Endothelial cell of umbilical vein (primary cell): ENCODE measurements at regions not wholly inside any gene's neighbourhood (a gene's known extent, or its start where the extent isn't known, plus 50 kb on each side); places are given as distances from the start of the nearest gene placed in this dataset.

Source experiments
- BruUV-seq: library from RNA; stranded (reverse); fragments of 400-500 nt; replicated peaks from 2 replicates; lab custom pipeline; 2021; lab: Mats Ljungman, UMichigan
- CTCF ChIA-PET: fragments of 300-600, 350-600 bp; sonication (Branson Sonifier 250); formaldehyde crosslinking; loops from one replicate; lab custom pipeline; 2021; ENCODE audit warnings: antibody characterized with exemption, inconsistent platforms; lab: Charles Lee
- POLR2A ChIA-PET: fragments of 300-600, 350-600 bp; sonication (Branson Sonifier 250); formaldehyde crosslinking; loops from one replicate; lab custom pipeline; 2021; ENCODE audit warnings: antibody characterized with exemption, inconsistent platforms; lab: Charles Lee
- DNase-seq: peaks from one replicate; pipeline ENCODE4 v3.0.0-alpha.2; 2011; ENCODE audit warnings: low read depth, low spot score
- FAIRE-seq: peaks from 2 replicates; lab custom pipeline; 2011; peaks lifted over from hg19 to GRCh38; lab: Jason Lieb, UNC
- H2AFZ ChIP-seq: 2 replicates; pipeline ENCODE4 v1.6.0; 2012; ENCODE audit warnings: low read depth, low read length, control low read depth, inconsistent platforms
- H3K27ac ChIP-seq: 2 replicates; pipeline ENCODE4 v1.5.1; 2011; ENCODE audit warnings: low read depth, mild to moderate bottlenecking, control low read depth, low read length, moderate library complexity; ENCODE audit not compliant: insufficient read depth
- H3K27me3 ChIP-seq, 2 experiments: 2 replicates each; pipeline versions ENCODE4 v1.6.0 to v1.6.1; 2011; ENCODE audit warnings: low read length in 2 of 2, mixed read lengths in 1 of 2; ENCODE audit not compliant: control insufficient read depth in 2 of 2, insufficient read depth in 2 of 2
- H3K36me3 ChIP-seq, 2 experiments: 2 replicates in 1 of 2; 3 replicates in 1 of 2; pipeline ENCODE4 v1.5.1; 2011; ENCODE audit warnings: low read length in 2 of 2, mild to moderate bottlenecking in 1 of 2, moderate library complexity in 1 of 2; ENCODE audit not compliant: control insufficient read depth in 2 of 2, insufficient read depth in 2 of 2; ENCODE audit errors: extremely low read depth in 1 of 2
- H3K4me1 ChIP-seq: 3 replicates; pipeline ENCODE4 v1.5.1; 2011; ENCODE audit warnings: mild to moderate bottlenecking, low read length; ENCODE audit not compliant: control insufficient read depth, insufficient read depth; ENCODE audit errors: extremely low read depth
- H3K4me2 ChIP-seq: 2 replicates; pipeline ENCODE4 v1.6.1; 2011; ENCODE audit warnings: low read length, control low read depth, mixed read lengths; ENCODE audit not compliant: insufficient read depth
- H3K4me3 ChIP-seq, 3 experiments: fragments of 200-600 bp in 1 of 3; sonication (generic), shearing (Covaris generic) in 1 of 3; replicated peaks in 1 of 3; 2 replicates each; pipeline ENCODE4 v1.5.1; 2011 to 2016; ENCODE audit warnings: control low read depth in 3 of 3, low read length in 3 of 3, mild to moderate bottlenecking in 2 of 3, inconsistent platforms in 1 of 3, low read depth in 1 of 3, moderate library complexity in 1 of 3; ENCODE audit not compliant: insufficient read depth in 1 of 3
- H3K79me2 ChIP-seq: 2 replicates; pipeline ENCODE4 v1.6.0; 2012; ENCODE audit warnings: low read length, inconsistent platforms; ENCODE audit not compliant: control insufficient read depth, insufficient read depth
- H3K9ac ChIP-seq: replicated peaks from 2 replicates; pipeline ENCODE3; 2011; ENCODE audit warnings: low read length, control low read depth; ENCODE audit not compliant: insufficient read depth; ENCODE audit errors: extremely low read depth
- H3K9me1 ChIP-seq: replicated peaks from 3 replicates; pipeline ENCODE4 v1.6.0; 2011; ENCODE audit warnings: mild to moderate bottlenecking, low read length; ENCODE audit not compliant: control insufficient read depth, insufficient read depth; ENCODE audit errors: extremely low read depth
- H3K9me3 ChIP-seq: replicated peaks from 2 replicates; pipeline ENCODE4 v1.5.1; 2012; ENCODE audit warnings: low read length, inconsistent platforms; ENCODE audit not compliant: control insufficient read depth, insufficient read depth
- H4K20me1 ChIP-seq: replicated peaks from 2 replicates; pipeline ENCODE3; 2011; ENCODE audit warnings: mild to moderate bottlenecking, low read length; ENCODE audit not compliant: control insufficient read depth, insufficient read depth; ENCODE audit errors: extremely low read depth
- CTCF ChIP-seq, 2 donors: IDR thresholded peaks; 1 replicate in 1 of 2; 2 replicates in 1 of 2; pipeline ENCODE4 v1.5.1; 2011; ENCODE audit warnings: low read length in 2 of 2, mild to moderate bottlenecking in 2 of 2, moderate library complexity in 2 of 2, control low read depth in 1 of 2, inconsistent platforms in 1 of 2, low read depth in 1 of 2; ENCODE audit not compliant: insufficient read depth in 1 of 2; ENCODE audit errors: extremely low read depth in 1 of 2
- EZH2 ChIP-seq: IDR thresholded peaks from 2 replicates; pipeline ENCODE4 v1.6.1; 2012; ENCODE audit warnings: borderline replicate concordance, low read depth, mild to moderate bottlenecking, moderate library complexity, low read length, inconsistent platforms; ENCODE audit not compliant: severe bottlenecking
- FOS ChIP-seq: IDR thresholded peaks from 2 replicates; pipeline ENCODE4 v1.6.1; 2011; ENCODE audit warnings: mild to moderate bottlenecking, low read length, moderate library complexity, borderline replicate concordance; ENCODE audit not compliant: insufficient read depth
- GATA2 ChIP-seq: IDR thresholded peaks from 2 replicates; pipeline ENCODE4 v1.7.0; 2011; ENCODE audit warnings: low read depth, mild to moderate bottlenecking, moderate library complexity, mixed read lengths, low read length; ENCODE audit not compliant: insufficient read length, insufficient read depth
- JUN ChIP-seq: IDR thresholded peaks from 2 replicates; pipeline ENCODE4 v1.6.1; 2011; ENCODE audit warnings: borderline replicate concordance, low read depth; ENCODE audit not compliant: insufficient read length, insufficient read depth
- MAX ChIP-seq: IDR thresholded peaks from 2 replicates; pipeline ENCODE4 v1.6.1; 2011; ENCODE audit not compliant: insufficient read depth, insufficient read length
- MYC ChIP-seq: IDR thresholded peaks from one replicate; pipeline ENCODE4 v1.6.1; 2011; ENCODE audit warnings: mild to moderate bottlenecking, low read depth, low read length
- POLR2A ChIP-seq: IDR thresholded peaks from 2 replicates; pipeline ENCODE4 v1.6.1; 2012; ENCODE audit warnings: low read depth, mild to moderate bottlenecking, control low read depth, low read length
- POLR2AphosphoS5 ChIP-seq: IDR thresholded peaks from 2 replicates; pipeline ENCODE4 v1.6.1; 2012; ENCODE audit warnings: low read depth, mild to moderate bottlenecking, control low read depth, low read length, moderate library complexity; ENCODE audit not compliant: insufficient read depth
- dilution Hi-C: fragments of 300-500 bp; cut with MboI; formaldehyde crosslinking; loops from one replicate; pipeline ENCODE4 v1.15.0; 2019; ENCODE audit warnings: low sequenced_read_pairs; ENCODE audit not compliant: extremely low pct_ligation_motif_present
- intact Hi-C: fragments of 100-400 bp; cut with micrococcal nuclease; formaldehyde crosslinking; loops from one replicate; pipeline ENCODE4 v1.10.0; 2022

DNA sequence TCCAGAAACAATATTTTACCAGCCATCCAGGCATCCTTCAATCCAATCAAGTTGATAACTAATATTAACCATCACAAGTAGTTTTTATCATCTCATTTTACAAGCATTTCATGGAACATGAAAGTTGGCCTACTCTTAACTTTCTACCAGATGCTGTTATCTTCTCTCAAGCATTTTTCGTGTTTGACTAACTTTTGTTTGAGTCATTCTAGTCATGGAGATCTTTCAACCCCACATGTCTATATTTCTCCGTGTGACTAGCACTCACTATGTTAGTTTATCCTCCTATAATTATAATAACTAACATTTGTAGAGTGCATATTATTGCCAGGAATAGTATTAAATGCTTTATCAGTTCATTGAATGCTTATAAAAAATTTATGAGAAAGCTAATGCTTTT lies 307.0 kb upstream of the CWC22 start:
- H2AFZ ChIP-seq, result no peak overlapping the region
- H3K27me3 ChIP-seq, result no peaks in the 10 kb centered on the region
- no peak overlapping the region for H3K9ac ChIP-seq
- no peak overlapping the region for H3K4me3 ChIP-seq
- no peaks in the 10 kb centered on the region for H3K9me1 ChIP-seq
- no peak for TF ChIP-seq EZH2
- no peak for TF ChIP-seq FOS
- no peak for TF ChIP-seq GATA2
- TF ChIP-seq JUN, result no peak
- no peak for TF ChIP-seq MAX
- no peak for TF ChIP-seq POLR2A
- no peak for TF ChIP-seq CTCF (IDR thresholded peaks at IDR 0.05; ENCODE audit: extremely low read depth in 1 of 2, insufficient read depth in 1 of 2, low read depth in 1 of 2, low read length in 2 of 2)
- no peak for TF ChIP-seq MYC
- TF ChIP-seq POLR2AphosphoS5, result no peak
- DNase-seq, result no peak
- no peaks in the 10 kb centered on the region for H3K9me3 ChIP-seq
- intact Hi-C loops, result no loop called here
- ChIA-PET CTCF (no interaction called here), POLR2A (no interaction called here)
- no peaks in the 10 kb centered on the region for H3K79me2 ChIP-seq
- H3K4me1 ChIP-seq, result no peaks in the 10 kb centered on the region
- no TSS peak for BruUV-seq
- H4K20me1 ChIP-seq, result no peaks in the 10 kb centered on the region
- no peak for FAIRE-seq
- dilution Hi-C loops, result no loop called here
- no peak overlapping the region for H3K4me2 ChIP-seq
- H3K27ac ChIP-seq, result no peak overlapping the region
- H3K36me3 ChIP-seq, result no peaks in the 10 kb centered on the region
